ENCODE measurements at regions not wholly inside any gene's neighbourhood (a gene's known extent, or its start where the extent isn't known, plus 50 kb on each side); places are given as distances from the start of the nearest gene placed in this dataset.

GRCh38 chr4:56742080-56742871 lies 61.2 kb upstream of the HOPX start:
- TF ChIP-seq, protein P1, sequence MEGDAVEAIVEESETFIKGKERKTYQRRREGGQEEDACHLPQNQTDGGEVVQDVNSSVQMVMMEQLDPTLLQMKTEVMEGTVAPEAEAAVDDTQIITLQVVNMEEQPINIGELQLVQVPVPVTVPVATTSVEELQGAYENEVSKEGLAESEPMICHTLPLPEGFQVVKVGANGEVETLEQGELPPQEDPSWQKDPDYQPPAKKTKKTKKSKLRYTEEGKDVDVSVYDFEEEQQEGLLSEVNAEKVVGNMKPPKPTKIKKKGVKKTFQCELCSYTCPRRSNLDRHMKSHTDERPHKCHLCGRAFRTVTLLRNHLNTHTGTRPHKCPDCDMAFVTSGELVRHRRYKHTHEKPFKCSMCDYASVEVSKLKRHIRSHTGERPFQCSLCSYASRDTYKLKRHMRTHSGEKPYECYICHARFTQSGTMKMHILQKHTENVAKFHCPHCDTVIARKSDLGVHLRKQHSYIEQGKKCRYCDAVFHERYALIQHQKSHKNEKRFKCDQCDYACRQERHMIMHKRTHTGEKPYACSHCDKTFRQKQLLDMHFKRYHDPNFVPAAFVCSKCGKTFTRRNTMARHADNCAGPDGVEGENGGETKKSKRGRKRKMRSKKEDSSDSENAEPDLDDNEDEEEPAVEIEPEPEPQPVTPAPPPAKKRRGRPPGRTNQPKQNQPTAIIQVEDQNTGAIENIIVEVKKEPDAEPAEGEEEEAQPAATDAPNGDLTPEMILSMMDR (IDR thresholded peaks at IDR 0.05) = no peak
- TF ChIP-seq POLR2A (IDR thresholded peaks at IDR 0.05) = no peak

All from uterus (tissue), 2 donors.